Endothelial cell of umbilical vein (primary cell): ENCODE measurements at regions not wholly inside any gene's neighbourhood (a gene's known extent, or its start where the extent isn't known, plus 50 kb on each side); places are given as distances from the start of the nearest gene placed in this dataset.

Experiments used
- CTCF ChIP-seq, 2 donors: IDR thresholded peaks; 1 replicate in 1 of 2; 2 replicates in 1 of 2; pipeline ENCODE4 v1.5.1; 2011; ENCODE audit warnings: low read length in 2 of 2, mild to moderate bottlenecking in 2 of 2, moderate library complexity in 2 of 2, control low read depth in 1 of 2, inconsistent platforms in 1 of 2, low read depth in 1 of 2; ENCODE audit not compliant: insufficient read depth in 1 of 2; ENCODE audit errors: extremely low read depth in 1 of 2
- EZH2 ChIP-seq: IDR thresholded peaks from 2 replicates; pipeline ENCODE4 v1.6.1; 2012; ENCODE audit warnings: borderline replicate concordance, low read depth, mild to moderate bottlenecking, moderate library complexity, low read length, inconsistent platforms; ENCODE audit not compliant: severe bottlenecking
- GATA2 ChIP-seq: IDR thresholded peaks from 2 replicates; pipeline ENCODE4 v1.7.0; 2011; ENCODE audit warnings: low read depth, mild to moderate bottlenecking, moderate library complexity, mixed read lengths, low read length; ENCODE audit not compliant: insufficient read length, insufficient read depth
- JUN ChIP-seq: IDR thresholded peaks from 2 replicates; pipeline ENCODE4 v1.6.1; 2011; ENCODE audit warnings: borderline replicate concordance, low read depth; ENCODE audit not compliant: insufficient read length, insufficient read depth
- MAX ChIP-seq: IDR thresholded peaks from 2 replicates; pipeline ENCODE4 v1.6.1; 2011; ENCODE audit not compliant: insufficient read depth, insufficient read length
- POLR2A ChIP-seq: IDR thresholded peaks from 2 replicates; pipeline ENCODE4 v1.6.1; 2012; ENCODE audit warnings: low read depth, mild to moderate bottlenecking, control low read depth, low read length
- POLR2AphosphoS5 ChIP-seq: IDR thresholded peaks from 2 replicates; pipeline ENCODE4 v1.6.1; 2012; ENCODE audit warnings: low read depth, mild to moderate bottlenecking, control low read depth, low read length, moderate library complexity; ENCODE audit not compliant: insufficient read depth

- TF ChIP-seq CTCF (IDR thresholded peaks at IDR 0.05; ENCODE audit: extremely low read depth in 1 of 2, insufficient read depth in 1 of 2, low read depth in 1 of 2, low read length in 2 of 2): no peak
- no peak for TF ChIP-seq EZH2
- TF ChIP-seq MAX: no peak
- no peak for TF ChIP-seq POLR2AphosphoS5
- no peak for TF ChIP-seq POLR2A
- TF ChIP-seq JUN: no peak
- TF ChIP-seq GATA2: no peak
Measured at GRCh38 chr3:166810741-166811445, 569.2 kb downstream of the ZBBX start.
